ENCODE measurements at regions not wholly inside any gene's neighbourhood (a gene's known extent, or its start where the extent isn't known, plus 50 kb on each side); places are given as distances from the start of the nearest gene placed in this dataset.

- Histone ChIP-seq H3K27me3 (replicated peaks in 1 of 2; ENCODE audit: control insufficient read depth in 2 of 2, extremely low read depth in 1 of 2, insufficient read depth in 2 of 2, low read length in 1 of 2) (no peaks in the 10 kb centered on the region), H3K27ac (ENCODE audit: low read length) (no peak overlapping the region), H3K4me1 (ENCODE audit: control insufficient read depth in 1 of 2, extremely low read depth in 1 of 2, insufficient read depth in 2 of 2, low read length in 2 of 2) (no peaks in the 10 kb centered on the region), H3K9me3 (no peaks in the 10 kb centered on the region), H3K36me3 (ENCODE audit: control insufficient read depth in 2 of 2, extremely low read depth in 1 of 2, insufficient read depth in 1 of 2, low read length in 1 of 2) (no peaks in the 10 kb centered on the region), H3K4me3 (ENCODE audit: control insufficient read depth in 1 of 2, extremely low read depth in 1 of 2, low read length in 1 of 2) (no peak overlapping the region)
- ChIA-PET POLR2A (interaction anchor here in 1 of 2 donors (0.6 kb wide), 1 partner anchor 36 kb away, joined by 3 read pairs; no protein-coding TSS in a partner anchor), CTCF (interaction anchor here in 1 of 2 donors (0.7 kb wide), 1 partner anchor 58 kb away, joined by 3 read pairs; no protein-coding TSS in a partner anchor)
- ATAC-seq (replicated peaks in 1 of 4) (no peak), DNase-seq (no peak)
- Mint-ChIP-seq H3K36me3 (no peaks in the 10 kb centered on the region), H3K4me1 (peaks cover 0 to 2% (median 0%) of the 10 kb centered on the region in 3 donors), H3K4me3 (no peak overlapping the region), H3K27me3 (peaks cover 0 to 5% of the 10 kb centered on the region in 2 donors), H3K27ac (no peak overlapping the region), H3K9me3 (no peaks in the 10 kb centered on the region)
- WGBS (ENCODE audit: insufficient coverage): no CpG with 5 or more reads among the region's 1 CpG
Observed at GRCh38 chr3:156614642-156615511, 59.5 kb upstream of the TIPARP start.

GRCh38 chr3:156612903-156613302, 58.0 kb upstream of the SSR3 start:
- no peaks in the 10 kb centered on the region for H3K9me3 Mint-ChIP-seq

GRCh38 chr3:156611870-156612494, 57.1 kb upstream of the SSR3 start:
- H3K36me3 Mint-ChIP-seq: no peaks in the 10 kb centered on the region
- DNase-seq: no peak
- Histone ChIP-seq H3K4me1 (ENCODE audit: control insufficient read depth in 1 of 2, extremely low read depth in 1 of 2, insufficient read depth in 2 of 2, low read length in 2 of 2) (no peaks in the 10 kb centered on the region), H3K27me3 (replicated peaks in 1 of 2; ENCODE audit: control insufficient read depth in 2 of 2, extremely low read depth in 1 of 2, insufficient read depth in 2 of 2, low read length in 1 of 2) (no peaks in the 10 kb centered on the region), H3K27ac (ENCODE audit: low read length) (no peak overlapping the region), H3K4me3 (ENCODE audit: control insufficient read depth in 1 of 2, extremely low read depth in 1 of 2, low read length in 1 of 2) (no peak overlapping the region), H3K9me3 (no peaks in the 10 kb centered on the region), H3K36me3 (ENCODE audit: control insufficient read depth in 2 of 2, extremely low read depth in 1 of 2, insufficient read depth in 1 of 2, low read length in 1 of 2) (no peaks in the 10 kb centered on the region)
- no peak overlapping the region for H3K27ac Mint-ChIP-seq
- ChIA-PET CTCF (no interaction called here), POLR2A (no interaction called here)
- no peak overlapping the region for H3K4me3 Mint-ChIP-seq
- ATAC-seq (replicated peaks in 1 of 4): no peak
- WGBS (ENCODE audit: insufficient coverage): 83% methylated on average over 2 of the region's 2 CpGs
- H3K4me1 Mint-ChIP-seq: peaks cover 0 to 3% (median 0%) of the 10 kb centered on the region in 3 donors
- H3K9me3 Mint-ChIP-seq: no peaks in the 10 kb centered on the region
- H3K27me3 Mint-ChIP-seq: peaks cover 11 to 12% of the 10 kb centered on the region in 2 donors

More at GRCh38 chr3:156612903-156613302, 58.0 kb upstream of the SSR3 start:
- no peak for ATAC-seq (replicated peaks in 1 of 4)
- Histone ChIP-seq H3K27ac (ENCODE audit: low read length) (no peak overlapping the region), H3K36me3 (ENCODE audit: control insufficient read depth in 2 of 2, extremely low read depth in 1 of 2, insufficient read depth in 1 of 2, low read length in 1 of 2) (no peaks in the 10 kb centered on the region), H3K27me3 (replicated peaks in 1 of 2; ENCODE audit: control insufficient read depth in 2 of 2, extremely low read depth in 1 of 2, insufficient read depth in 2 of 2, low read length in 1 of 2) (no peaks in the 10 kb centered on the region), H3K9me3 (no peaks in the 10 kb centered on the region), H3K4me1 (ENCODE audit: control insufficient read depth in 1 of 2, extremely low read depth in 1 of 2, insufficient read depth in 2 of 2, low read length in 2 of 2) (no peaks in the 10 kb centered on the region), H3K4me3 (ENCODE audit: control insufficient read depth in 1 of 2, extremely low read depth in 1 of 2, low read length in 1 of 2) (no peak overlapping the region)
- no peaks in the 10 kb centered on the region for H3K36me3 Mint-ChIP-seq
- DNase-seq: no peak
- ChIA-PET POLR2A (no interaction called here), CTCF (no interaction called here)
- peaks cover 0 to 3% (median 0%) of the 10 kb centered on the region in 3 donors for H3K4me1 Mint-ChIP-seq
- no peak overlapping the region for H3K27ac Mint-ChIP-seq
- H3K27me3 Mint-ChIP-seq: peaks cover 6% of the 10 kb centered on the region in 2 donors
- no peak overlapping the region for H3K4me3 Mint-ChIP-seq

GRCh38 chr3:156610154-156610553, 55.2 kb upstream of the SSR3 start:
- Histone ChIP-seq H3K4me1 (ENCODE audit: control insufficient read depth in 1 of 2, extremely low read depth in 1 of 2, insufficient read depth in 2 of 2, low read length in 2 of 2) (peaks cover 0 to 8% of the 10 kb centered on the region in 2 experiments), H3K27me3 (replicated peaks in 1 of 2; ENCODE audit: control insufficient read depth in 2 of 2, extremely low read depth in 1 of 2, insufficient read depth in 2 of 2, low read length in 1 of 2) (peaks cover 0 to 9% of the 10 kb centered on the region in 2 experiments), H3K27ac (ENCODE audit: low read length) (no peak overlapping the region), H3K36me3 (ENCODE audit: control insufficient read depth in 2 of 2, extremely low read depth in 1 of 2, insufficient read depth in 1 of 2, low read length in 1 of 2) (no peaks in the 10 kb centered on the region), H3K4me3 (ENCODE audit: control insufficient read depth in 1 of 2, extremely low read depth in 1 of 2, low read length in 1 of 2) (no peak overlapping the region), H3K9me3 (no peaks in the 10 kb centered on the region)
- Mint-ChIP-seq H3K27ac (no peak overlapping the region), H3K4me1 (peaks cover 0 to 11% (median 5%) of the 10 kb centered on the region in 3 donors), H3K9me3 (no peaks in the 10 kb centered on the region), H3K27me3 (peaks cover 17 to 23% of the 10 kb centered on the region in 2 donors), H3K36me3 (no peaks in the 10 kb centered on the region), H3K4me3 (no peak overlapping the region)
- POLR2A ChIA-PET: no interaction called here
- no peak for DNase-seq
- CTCF ChIA-PET: no interaction called here
- ATAC-seq (replicated peaks in 1 of 4): no peak
- WGBS (ENCODE audit: insufficient coverage): no CpG with 5 or more reads among the region's 2 CpGs

- H3K9me3 Mint-ChIP-seq: no peaks in the 10 kb centered on the region
- no peak overlapping the region for H3K27ac ChIP-seq (ENCODE audit: low read length)
- H3K4me1 Mint-ChIP-seq: peaks cover 0 to 11% (median 5%) of the 10 kb centered on the region in 3 donors
- peaks cover 0 to 9% of the 10 kb centered on the region in 2 experiments for H3K27me3 ChIP-seq (replicated peaks in 1 of 2; ENCODE audit: control insufficient read depth in 2 of 2, extremely low read depth in 1 of 2, insufficient read depth in 2 of 2, low read length in 1 of 2)
- H3K27me3 Mint-ChIP-seq: peaks cover 17 to 23% of the 10 kb centered on the region in 2 donors
- H3K4me1 ChIP-seq (ENCODE audit: control insufficient read depth in 1 of 2, extremely low read depth in 1 of 2, insufficient read depth in 2 of 2, low read length in 2 of 2): peaks cover 0 to 8% of the 10 kb centered on the region in 2 experiments
- ChIA-PET CTCF (no interaction called here), POLR2A (no interaction called here)
- H3K9me3 ChIP-seq: no peaks in the 10 kb centered on the region
- H3K4me3 Mint-ChIP-seq: no peak overlapping the region
- H3K27ac Mint-ChIP-seq: no peak overlapping the region
- no peaks in the 10 kb centered on the region for H3K36me3 ChIP-seq (ENCODE audit: control insufficient read depth in 2 of 2, extremely low read depth in 1 of 2, insufficient read depth in 1 of 2, low read length in 1 of 2)
- no peaks in the 10 kb centered on the region for H3K36me3 Mint-ChIP-seq
- no peak overlapping the region for H3K4me3 ChIP-seq (ENCODE audit: control insufficient read depth in 1 of 2, extremely low read depth in 1 of 2, low read length in 1 of 2)
- DNase-seq: no peak
- ATAC-seq (replicated peaks in 1 of 4): no peak
Observed at GRCh38 chr3:156609546-156609945, 54.6 kb upstream of the SSR3 start.

- no peak overlapping the region for H3K27ac ChIP-seq (ENCODE audit: low read length)
- ATAC-seq (replicated peaks in 1 of 4) (no peak), DNase-seq (no peak)
- Mint-ChIP-seq H3K9me3 (no peaks in the 10 kb centered on the region), H3K27ac (no peak overlapping the region), H3K4me1 (peaks cover 0 to 11% (median 5%) of the 10 kb centered on the region in 3 donors), H3K36me3 (no peaks in the 10 kb centered on the region), H3K27me3 (peaks cover 17 to 23% of the 10 kb centered on the region in 2 donors), H3K4me3 (no peak overlapping the region)
- peaks cover 0 to 8% of the 10 kb centered on the region in 2 experiments for H3K4me1 ChIP-seq (ENCODE audit: control insufficient read depth in 1 of 2, extremely low read depth in 1 of 2, insufficient read depth in 2 of 2, low read length in 2 of 2)
- H3K9me3 ChIP-seq: no peaks in the 10 kb centered on the region
- no peak overlapping the region for H3K4me3 ChIP-seq (ENCODE audit: control insufficient read depth in 1 of 2, extremely low read depth in 1 of 2, low read length in 1 of 2)
- ChIA-PET POLR2A (no interaction called here), CTCF (no interaction called here)
- 95% methylated on average over 4 of the region's 9 CpGs for WGBS (ENCODE audit: insufficient coverage)
- H3K27me3 ChIP-seq (replicated peaks in 1 of 2; ENCODE audit: control insufficient read depth in 2 of 2, extremely low read depth in 1 of 2, insufficient read depth in 2 of 2, low read length in 1 of 2): peaks cover 0 to 9% of the 10 kb centered on the region in 2 experiments
- H3K36me3 ChIP-seq (ENCODE audit: control insufficient read depth in 2 of 2, extremely low read depth in 1 of 2, insufficient read depth in 1 of 2, low read length in 1 of 2): no peaks in the 10 kb centered on the region
Observed at GRCh38 chr3:156608601-156609514, 53.9 kb upstream of the SSR3 start.
